ENCODE measurements at regions not wholly inside any gene's neighbourhood (a gene's known extent, or its start where the extent isn't known, plus 50 kb on each side); places are given as distances from the start of the nearest gene placed in this dataset.
"Not testable (repeated sequence)": the region's sequence is repeated elsewhere in the genome, so short reads cannot be mapped to it uniquely, and the experiment has no call there.

GRCh38 chr13:79895416-79895815 lies 414.5 kb downstream of the NDFIP2 start:
- Histone ChIP-seq H3K9me3 (ENCODE audit: control insufficient read depth, low read depth, low read length) (no peaks in the 10 kb centered on the region), H3K4me3 (ENCODE audit: low read length) (no peak overlapping the region), H3K27ac (ENCODE audit: low read length) (no peak overlapping the region), H3K4me1 (ENCODE audit: control insufficient read depth, insufficient read depth, low read length) (no peaks in the 10 kb centered on the region), H3K36me3 (ENCODE audit: control insufficient read depth, insufficient read depth, low read length) (no peaks in the 10 kb centered on the region), H3K27me3 (ENCODE audit: control insufficient read depth, insufficient read depth, low read length) (no peaks in the 10 kb centered on the region)
- WGBS (ENCODE audit: insufficient coverage, low lambda C conversion rate) = no CpG with 5 or more reads among the region's 6 CpGs
- no peak for DNase-seq

GRCh38 chr13:79887278-79887677 lies 406.3 kb downstream of the NDFIP2 start:
- not testable (repeated sequence) for H3K27ac ChIP-seq (ENCODE audit: low read length); DNase-seq; H3K36me3 ChIP-seq (ENCODE audit: control insufficient read depth, insufficient read depth, low read length); H3K9me3 ChIP-seq (ENCODE audit: control insufficient read depth, low read depth, low read length); H3K4me1 ChIP-seq (ENCODE audit: control insufficient read depth, insufficient read depth, low read length); H3K4me3 ChIP-seq (ENCODE audit: low read length); H3K27me3 ChIP-seq (ENCODE audit: control insufficient read depth, insufficient read depth, low read length)
- no CpG with 5 or more reads among the region's 8 CpGs for WGBS (ENCODE audit: insufficient coverage, low lambda C conversion rate)

GRCh38 chr13:79886601-79887000 lies 405.6 kb downstream of the NDFIP2 start:
- Histone ChIP-seq H3K27ac (ENCODE audit: low read length) (no peak overlapping the region), H3K36me3 (ENCODE audit: control insufficient read depth, insufficient read depth, low read length) (no peaks in the 10 kb centered on the region), H3K9me3 (ENCODE audit: control insufficient read depth, low read depth, low read length) (no peaks in the 10 kb centered on the region), H3K4me3 (ENCODE audit: low read length) (no peak overlapping the region), H3K4me1 (ENCODE audit: control insufficient read depth, insufficient read depth, low read length) (no peaks in the 10 kb centered on the region), H3K27me3 (ENCODE audit: control insufficient read depth, insufficient read depth, low read length) (no peaks in the 10 kb centered on the region)
- DNase-seq = no peak
- WGBS (ENCODE audit: insufficient coverage, low lambda C conversion rate) = no CpG with 5 or more reads among the region's 3 CpGs

GRCh38 chr13:79884890-79885289 lies 403.9 kb downstream of the NDFIP2 start:
- Histone ChIP-seq H3K9me3 (ENCODE audit: control insufficient read depth, low read depth, low read length) (no peaks in the 10 kb centered on the region), H3K4me1 (ENCODE audit: control insufficient read depth, insufficient read depth, low read length) (no peaks in the 10 kb centered on the region), H3K4me3 (ENCODE audit: low read length) (no peak overlapping the region), H3K36me3 (ENCODE audit: control insufficient read depth, insufficient read depth, low read length) (no peaks in the 10 kb centered on the region), H3K27ac (ENCODE audit: low read length) (no peak overlapping the region), H3K27me3 (ENCODE audit: control insufficient read depth, insufficient read depth, low read length) (no peaks in the 10 kb centered on the region)
- no CpG with 5 or more reads among the region's 2 CpGs for WGBS (ENCODE audit: insufficient coverage, low lambda C conversion rate)
- DNase-seq = no peak

- Histone ChIP-seq H3K4me3 (ENCODE audit: low read length) (no peak overlapping the region), H3K36me3 (ENCODE audit: control insufficient read depth, insufficient read depth, low read length) (no peaks in the 10 kb centered on the region), H3K9me3 (ENCODE audit: control insufficient read depth, low read depth, low read length) (no peaks in the 10 kb centered on the region)
Observed at GRCh38 chr13:79883216-79883615, 402.3 kb downstream of the NDFIP2 start.

GRCh38 chr13:79880818-79881217 lies 399.9 kb downstream of the NDFIP2 start:
- no peak overlapping the region for H3K27ac ChIP-seq (ENCODE audit: low read length)
- no CpG with 5 or more reads among the region's 2 CpGs for WGBS (ENCODE audit: insufficient coverage, low lambda C conversion rate)
- no peaks in the 10 kb centered on the region for H3K9me3 ChIP-seq (ENCODE audit: control insufficient read depth, low read depth, low read length)
- DNase-seq = no peak
- H3K36me3 ChIP-seq (ENCODE audit: control insufficient read depth, insufficient read depth, low read length) = no peaks in the 10 kb centered on the region
- no peaks in the 10 kb centered on the region for H3K4me1 ChIP-seq (ENCODE audit: control insufficient read depth, insufficient read depth, low read length)
- no peak overlapping the region for H3K4me3 ChIP-seq (ENCODE audit: low read length)
- H3K27me3 ChIP-seq (ENCODE audit: control insufficient read depth, insufficient read depth, low read length) = no peaks in the 10 kb centered on the region

More at GRCh38 chr13:79883216-79883615, 402.3 kb downstream of the NDFIP2 start:
- no peaks in the 10 kb centered on the region for H3K27me3 ChIP-seq (ENCODE audit: control insufficient read depth, insufficient read depth, low read length)
- no peak overlapping the region for H3K27ac ChIP-seq (ENCODE audit: low read length)
- no peaks in the 10 kb centered on the region for H3K4me1 ChIP-seq (ENCODE audit: control insufficient read depth, insufficient read depth, low read length)
- DNase-seq = no peak

GRCh38 chr13:79874396-79875360 lies 393.7 kb downstream of the NDFIP2 start:
- no peak overlapping the region for H3K27ac ChIP-seq (ENCODE audit: low read length)
- no peak overlapping the region for H3K4me3 ChIP-seq (ENCODE audit: low read length)
- 67% methylated on average over 1 of the region's 5 CpGs for WGBS (ENCODE audit: insufficient coverage, low lambda C conversion rate)
- no peaks in the 10 kb centered on the region for H3K9me3 ChIP-seq (ENCODE audit: control insufficient read depth, low read depth, low read length)
- no peak for DNase-seq
- H3K36me3 ChIP-seq (ENCODE audit: control insufficient read depth, insufficient read depth, low read length) = no peaks in the 10 kb centered on the region
- H3K4me1 ChIP-seq (ENCODE audit: control insufficient read depth, insufficient read depth, low read length) = no peaks in the 10 kb centered on the region
- H3K27me3 ChIP-seq (ENCODE audit: control insufficient read depth, insufficient read depth, low read length) = no peaks in the 10 kb centered on the region

- Histone ChIP-seq H3K27ac (ENCODE audit: low read length) (no peak overlapping the region), H3K36me3 (ENCODE audit: control insufficient read depth, insufficient read depth, low read length) (no peaks in the 10 kb centered on the region), H3K9me3 (ENCODE audit: control insufficient read depth, low read depth, low read length) (no peaks in the 10 kb centered on the region), H3K4me3 (ENCODE audit: low read length) (no peak overlapping the region), H3K27me3 (ENCODE audit: control insufficient read depth, insufficient read depth, low read length) (no peaks in the 10 kb centered on the region), H3K4me1 (ENCODE audit: control insufficient read depth, insufficient read depth, low read length) (no peaks in the 10 kb centered on the region)
- DNase-seq = no peak
Observed at GRCh38 chr13:79871594-79871993, 390.6 kb downstream of the NDFIP2 start.

GRCh38 chr13:79870766-79871165 lies 389.8 kb downstream of the NDFIP2 start:
- WGBS (ENCODE audit: insufficient coverage, low lambda C conversion rate) = 100% methylated on average over 2 of the region's 2 CpGs
- Histone ChIP-seq H3K9me3 (ENCODE audit: control insufficient read depth, low read depth, low read length) (no peaks in the 10 kb centered on the region), H3K27ac (ENCODE audit: low read length) (no peak overlapping the region), H3K27me3 (ENCODE audit: control insufficient read depth, insufficient read depth, low read length) (no peaks in the 10 kb centered on the region), H3K4me3 (ENCODE audit: low read length) (no peak overlapping the region), H3K36me3 (ENCODE audit: control insufficient read depth, insufficient read depth, low read length) (no peaks in the 10 kb centered on the region), H3K4me1 (ENCODE audit: control insufficient read depth, insufficient read depth, low read length) (no peaks in the 10 kb centered on the region)
- DNase-seq = no peak

GRCh38 chr13:79870123-79870522 lies 389.2 kb downstream of the NDFIP2 start:
- Histone ChIP-seq H3K27ac (ENCODE audit: low read length) (peak overlapping the region; percentile 24), H3K36me3 (ENCODE audit: control insufficient read depth, insufficient read depth, low read length) (no peaks in the 10 kb centered on the region), H3K9me3 (ENCODE audit: control insufficient read depth, low read depth, low read length) (no peaks in the 10 kb centered on the region), H3K4me1 (ENCODE audit: control insufficient read depth, insufficient read depth, low read length) (no peaks in the 10 kb centered on the region), H3K27me3 (ENCODE audit: control insufficient read depth, insufficient read depth, low read length) (no peaks in the 10 kb centered on the region), H3K4me3 (ENCODE audit: low read length) (no peak overlapping the region)
- DNase-seq = peak in 1 of 2 donors; percentile 34

GRCh38 chr13:79869326-79869725 lies 388.4 kb downstream of the NDFIP2 start:
- peak; percentile 59 to 86 for DNase-seq
- no peaks in the 10 kb centered on the region for H3K9me3 ChIP-seq (ENCODE audit: control insufficient read depth, low read depth, low read length)
- no peaks in the 10 kb centered on the region for H3K4me1 ChIP-seq (ENCODE audit: control insufficient read depth, insufficient read depth, low read length)
- no peaks in the 10 kb centered on the region for H3K36me3 ChIP-seq (ENCODE audit: control insufficient read depth, insufficient read depth, low read length)
- H3K27me3 ChIP-seq (ENCODE audit: control insufficient read depth, insufficient read depth, low read length) = no peaks in the 10 kb centered on the region
- peak overlapping the region; percentile 11 for H3K27ac ChIP-seq (ENCODE audit: low read length)
- no peak overlapping the region for H3K4me3 ChIP-seq (ENCODE audit: low read length)
- 25% methylated on average over 1 of the region's 2 CpGs for WGBS (ENCODE audit: insufficient coverage, low lambda C conversion rate)
